Hematopoietic multipotent progenitor cell treated with erythropoietin and hydrocortisone succinate and interleukin-3 and kit ligand, for 4 days (in vitro differentiated cells): ENCODE measurements at regions not wholly inside any gene's neighbourhood (a gene's known extent, or its start where the extent isn't known, plus 50 kb on each side); places are given as distances from the start of the nearest gene placed in this dataset.
A peak's percentile ranks its signal among the peaks of the same experiment; 100 is the strongest.
"Not testable (repeated sequence)": the region's sequence is repeated elsewhere in the genome, so short reads cannot be mapped to it uniquely, and the experiment has no call there.

Experiments used
- DNase-seq: peaks from one replicate; pipeline ENCODE4 v3.0.0-alpha.2; 2015

DNA sequence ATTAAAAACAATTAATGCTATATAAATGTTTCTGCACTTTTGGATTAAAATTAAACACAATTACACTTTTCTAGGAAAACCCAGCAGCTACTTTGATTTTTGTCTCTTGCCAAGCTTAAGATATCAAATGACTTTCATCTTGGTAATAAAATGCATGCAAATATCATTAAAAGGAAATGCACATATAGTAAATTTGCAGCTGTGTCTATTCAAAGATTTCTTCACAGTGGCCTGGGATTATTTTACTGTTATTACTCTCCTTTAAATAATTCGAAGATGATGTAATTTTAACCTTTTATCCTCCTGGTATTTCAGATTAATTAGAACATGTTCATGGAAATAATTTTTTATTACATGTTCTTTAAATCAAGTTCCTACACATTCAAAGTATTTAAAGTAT lies 529.5 kb upstream of the RGMB start:
- no peak for DNase-seq

DNA sequence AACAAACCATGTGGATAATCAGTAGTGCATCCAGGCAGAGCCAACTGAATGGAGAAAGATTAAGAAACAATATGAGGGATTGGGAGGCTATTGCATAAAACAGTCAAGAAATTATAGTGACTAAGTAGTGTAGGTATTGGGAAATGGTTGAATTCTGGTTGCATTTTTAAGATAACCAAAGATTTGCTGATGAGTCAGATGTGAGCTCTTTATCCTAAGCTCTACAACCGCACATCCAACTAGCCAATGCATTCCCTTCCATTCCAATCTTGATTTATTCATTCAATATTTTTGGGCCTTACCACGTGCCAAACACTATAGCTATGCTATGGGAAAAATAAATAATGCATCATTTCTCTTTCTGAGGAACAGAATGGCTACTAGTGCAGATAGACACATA lies 524.5 kb upstream of the RGMB start:
- no peak for DNase-seq

DNA sequence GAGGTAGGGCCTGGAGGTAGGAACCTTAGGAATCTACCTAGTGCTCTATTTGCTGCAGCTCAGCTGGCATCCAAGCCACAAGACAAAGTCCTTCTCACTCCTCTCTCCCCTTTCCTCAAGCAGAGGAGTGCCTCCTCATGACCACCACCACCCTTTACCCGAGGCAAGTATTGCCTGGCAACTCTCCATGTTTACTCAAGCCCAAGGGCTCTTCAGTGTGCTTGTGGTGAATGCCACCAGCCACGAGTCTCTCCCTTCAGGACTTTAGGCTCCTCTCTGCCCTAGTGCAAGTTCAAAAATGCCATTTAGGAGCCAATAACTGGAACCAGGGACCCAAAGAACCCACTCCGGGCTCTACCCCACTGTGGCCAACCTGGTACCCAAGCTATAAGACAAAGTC lies 514.5 kb upstream of the RGMB start:
- DNase-seq: no peak

DNA sequence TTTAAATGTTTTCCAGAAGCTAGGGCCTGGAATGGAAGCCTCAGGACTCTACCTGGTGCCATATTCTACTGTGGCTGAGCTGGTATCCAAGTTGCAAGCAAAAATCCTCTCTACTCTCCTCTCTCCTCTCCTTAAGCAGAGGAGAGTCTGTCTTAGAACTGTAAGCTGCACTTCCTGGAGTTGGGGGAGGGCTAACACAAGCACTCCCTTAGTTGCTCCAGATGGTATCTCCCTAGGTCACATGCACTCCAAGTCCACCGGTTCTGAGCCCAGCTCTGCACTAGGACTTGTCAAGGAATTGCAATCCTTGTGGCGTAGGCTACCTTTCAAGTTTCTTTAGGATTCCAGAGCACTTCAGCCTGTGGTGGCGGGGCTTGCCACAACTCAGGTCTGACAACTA lies 513.9 kb upstream of the RGMB start:
- DNase-seq: no peak

DNA sequence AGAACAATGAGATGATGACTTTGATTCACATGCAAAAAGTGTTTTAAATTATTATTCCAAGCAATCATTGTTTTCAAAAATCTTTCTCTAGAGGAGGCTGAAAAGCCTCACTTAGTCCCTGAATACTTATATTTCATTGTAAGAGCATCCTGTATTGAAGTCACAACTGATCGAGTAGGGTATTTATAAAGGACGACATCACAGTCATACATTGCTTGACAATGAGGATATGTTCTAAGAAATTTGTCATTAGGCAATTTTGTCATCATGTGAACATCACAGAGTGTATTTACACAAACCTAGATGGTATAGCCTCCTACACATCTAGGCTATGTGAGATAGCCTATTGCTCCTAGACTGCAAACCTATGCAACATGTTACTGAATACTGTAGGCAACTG lies 510.4 kb upstream of the RGMB start:
- no peak for DNase-seq

DNA sequence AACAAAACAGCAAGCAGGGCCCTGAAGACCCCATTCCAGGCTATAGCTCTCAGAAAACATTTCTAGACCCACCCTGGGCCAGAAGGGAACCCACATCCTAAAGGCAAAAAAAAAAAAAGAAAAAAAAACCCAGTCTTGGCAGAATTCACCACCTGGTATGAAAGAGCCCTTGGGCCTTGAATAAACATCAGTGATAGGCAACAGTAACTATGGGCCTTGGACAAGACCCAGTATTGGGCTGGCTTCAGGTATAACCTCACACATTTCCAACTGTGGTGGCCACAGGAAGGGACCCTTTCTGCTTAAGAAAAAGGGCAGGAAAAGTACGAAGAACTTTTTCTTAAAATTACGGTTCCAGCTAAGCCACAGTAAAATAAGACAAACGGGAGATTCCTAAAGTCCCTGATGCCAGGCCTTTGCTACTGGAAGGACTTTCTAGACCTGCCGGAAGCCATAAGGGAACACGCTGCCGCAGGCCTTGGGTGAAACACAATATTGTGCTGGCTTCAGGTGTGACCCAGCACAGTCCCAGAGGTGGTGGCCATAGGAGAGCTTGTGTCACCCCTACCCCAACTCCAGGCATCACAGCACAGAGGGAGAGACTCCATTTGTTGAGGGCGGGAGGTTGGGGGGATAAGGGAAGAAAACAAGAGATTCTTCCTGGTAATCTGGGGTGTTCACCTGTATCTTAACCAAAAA lies 505.2 kb upstream of the RGMB start:
- no peak for DNase-seq

DNA sequence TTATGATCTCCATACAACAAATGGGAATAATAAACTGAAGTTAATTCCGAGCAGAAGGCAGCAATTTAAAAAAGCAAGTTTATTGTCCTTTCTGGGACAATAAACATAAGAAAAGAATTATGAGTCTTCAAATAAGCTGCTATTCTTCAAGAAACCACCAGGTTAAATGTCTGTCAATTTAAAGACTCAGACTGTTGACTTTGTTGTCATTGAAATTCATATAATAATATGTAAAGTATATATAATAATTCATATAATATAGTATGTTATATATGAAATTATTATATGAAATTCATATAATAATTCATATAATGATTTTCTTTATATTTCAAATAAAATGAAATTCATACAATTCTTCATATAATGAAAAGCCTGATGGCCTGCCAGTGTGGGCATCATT lies 497.5 kb upstream of the RGMB start:
- no peak for DNase-seq

DNA sequence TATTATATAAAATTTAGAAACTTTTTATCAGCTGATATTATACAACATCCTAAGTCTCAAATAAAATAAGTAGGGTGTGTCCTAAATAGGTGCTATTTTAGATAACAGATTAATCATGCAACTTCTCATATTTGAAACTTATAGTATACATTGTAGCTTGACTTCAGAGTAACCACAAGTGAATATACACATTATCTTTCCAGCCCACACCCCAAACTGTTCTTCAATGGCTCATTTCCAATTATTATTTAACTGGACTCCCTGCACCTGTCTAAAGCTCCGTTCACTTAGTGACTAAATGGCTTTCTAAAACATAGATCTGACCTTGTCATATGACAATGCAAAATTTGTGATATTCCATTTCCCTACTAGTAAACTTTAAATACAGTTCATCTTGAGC lies 490.9 kb upstream of the RGMB start:
- DNase-seq: peak; percentile 57

DNA sequence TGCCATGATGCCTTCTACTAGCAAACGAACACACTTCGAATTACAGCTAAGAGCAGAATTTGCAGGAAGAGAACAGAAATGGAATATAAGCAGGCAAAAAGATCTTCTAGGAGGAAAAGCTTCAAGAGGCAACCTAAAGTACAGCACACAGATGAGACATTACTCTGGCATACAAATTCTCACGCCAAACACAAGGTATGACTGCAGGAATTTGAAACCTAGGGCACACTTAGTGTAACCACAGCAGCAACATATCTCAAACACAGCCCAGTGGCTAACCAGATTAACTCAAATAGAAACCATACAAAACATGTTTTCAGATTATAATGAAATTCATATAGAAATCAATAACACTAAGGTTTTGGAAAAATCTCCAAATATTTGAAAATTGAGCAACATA lies 481.0 kb upstream of the RGMB start:
- DNase-seq: no peak

DNA sequence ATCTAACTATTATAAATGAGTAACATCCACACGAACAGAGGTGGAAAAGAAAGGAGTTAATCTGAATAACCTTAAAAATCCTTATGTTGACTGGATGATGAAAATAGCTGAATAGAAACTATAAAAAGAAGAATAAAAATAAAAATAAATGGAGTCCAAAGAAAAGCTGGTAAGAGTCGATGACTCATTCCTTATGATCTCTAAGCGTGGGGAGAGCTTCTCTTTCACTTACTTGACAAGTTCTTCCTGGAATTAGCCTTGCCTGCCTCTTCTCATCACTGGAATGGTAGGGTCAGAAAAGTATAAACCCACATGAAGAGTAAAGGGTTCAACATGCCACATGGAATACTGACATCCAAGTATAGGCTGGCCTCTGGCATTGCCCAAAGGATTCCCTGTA lies 477.0 kb upstream of the RGMB start:
- DNase-seq: no peak

DNA sequence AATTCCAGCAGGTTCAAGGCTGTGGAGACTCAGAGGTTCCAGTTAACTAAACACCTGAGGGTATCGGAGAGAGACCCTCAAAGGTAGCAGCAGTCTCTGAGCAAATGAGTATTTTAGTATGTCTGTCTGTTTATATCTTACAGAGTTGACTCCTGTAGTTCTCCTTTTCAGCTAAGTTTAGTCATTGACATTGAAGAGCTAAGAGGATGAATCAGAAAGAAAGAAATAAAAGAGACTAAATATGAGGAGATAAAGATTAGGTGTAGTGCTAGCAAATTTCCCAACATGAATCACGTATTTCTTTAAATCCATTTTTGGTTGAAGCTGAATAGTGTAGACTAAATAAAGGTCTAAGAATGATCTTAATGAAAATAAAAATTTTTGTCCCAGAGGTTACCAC lies 474.0 kb upstream of the RGMB start:
- no peak for DNase-seq

DNA sequence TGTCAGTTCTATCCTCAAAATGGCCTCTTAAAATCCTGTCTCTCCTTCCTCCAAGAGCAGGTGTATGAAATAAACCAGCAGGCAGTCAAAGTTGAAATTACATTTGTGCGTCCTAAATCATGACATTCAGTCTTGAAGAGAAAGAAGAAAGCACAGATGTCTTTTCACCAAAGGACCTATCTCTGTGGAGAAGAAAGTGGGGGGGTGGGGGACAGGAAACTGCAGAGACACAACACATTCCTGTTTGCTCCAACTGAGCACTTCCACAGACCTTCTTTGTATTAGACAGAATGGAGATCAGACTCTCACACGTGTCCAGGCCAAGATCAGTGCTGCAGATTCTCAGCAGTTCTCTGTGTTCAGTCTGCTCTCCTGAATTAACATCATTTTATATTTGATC lies 471.9 kb upstream of the RGMB start:
- no peak for DNase-seq

DNA sequence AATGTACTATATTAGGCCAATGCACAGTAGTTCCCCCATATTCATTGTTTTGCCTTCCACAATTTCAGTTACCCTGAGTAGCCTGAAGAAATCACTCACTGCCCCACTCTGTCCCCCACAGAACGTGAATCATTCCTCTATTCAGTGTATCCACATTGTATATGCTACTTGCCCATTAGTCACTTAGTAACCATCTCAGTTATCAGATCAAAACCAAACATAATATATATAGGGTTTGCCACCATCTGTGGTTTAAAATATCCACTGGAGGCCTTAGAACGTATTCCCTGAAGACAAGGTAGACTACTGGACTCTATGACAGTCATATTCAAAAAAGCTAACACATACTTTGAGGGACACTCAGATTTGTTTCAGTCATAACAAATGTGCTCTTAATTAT lies 465.7 kb upstream of the RGMB start:
- DNase-seq: no peak

DNA sequence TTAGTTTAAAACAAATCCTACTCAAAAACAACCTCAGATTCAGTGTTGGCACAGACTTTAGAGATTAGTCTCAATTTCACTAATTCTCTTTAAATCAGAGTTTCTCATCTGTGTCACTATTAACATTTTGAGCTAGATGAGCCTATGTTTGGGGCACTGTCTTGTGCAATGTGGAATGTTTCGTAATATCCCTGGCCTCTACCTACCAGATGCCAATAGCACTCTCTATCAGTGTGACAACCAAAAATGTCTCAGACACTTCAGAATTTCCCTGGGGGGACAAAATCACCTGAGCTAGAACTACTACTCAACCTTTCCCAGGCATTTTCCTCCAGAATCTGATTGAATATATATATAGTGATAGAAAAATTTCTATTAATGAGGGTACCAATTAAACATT lies 465.2 kb upstream of the RGMB start:
- no peak for DNase-seq

DNA sequence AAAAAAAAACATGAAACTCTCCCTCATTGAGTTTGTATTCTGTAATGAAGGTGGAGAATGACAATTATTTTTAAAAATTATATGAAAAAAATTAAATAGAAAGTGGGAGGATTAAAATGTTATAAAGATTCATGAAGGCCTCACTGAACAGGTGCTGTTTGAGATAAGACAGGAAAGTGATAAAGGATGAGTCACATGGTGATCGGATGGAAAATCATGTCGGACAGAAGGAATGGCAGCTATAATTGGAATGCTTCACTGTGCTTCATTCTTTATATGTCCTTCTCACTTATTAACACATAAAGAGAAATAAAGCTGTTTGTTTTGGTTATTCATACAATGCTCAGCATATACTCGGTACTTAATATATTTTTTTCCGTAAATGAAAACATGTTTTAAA lies 464.5 kb upstream of the RGMB start:
- DNase-seq: no peak

DNA sequence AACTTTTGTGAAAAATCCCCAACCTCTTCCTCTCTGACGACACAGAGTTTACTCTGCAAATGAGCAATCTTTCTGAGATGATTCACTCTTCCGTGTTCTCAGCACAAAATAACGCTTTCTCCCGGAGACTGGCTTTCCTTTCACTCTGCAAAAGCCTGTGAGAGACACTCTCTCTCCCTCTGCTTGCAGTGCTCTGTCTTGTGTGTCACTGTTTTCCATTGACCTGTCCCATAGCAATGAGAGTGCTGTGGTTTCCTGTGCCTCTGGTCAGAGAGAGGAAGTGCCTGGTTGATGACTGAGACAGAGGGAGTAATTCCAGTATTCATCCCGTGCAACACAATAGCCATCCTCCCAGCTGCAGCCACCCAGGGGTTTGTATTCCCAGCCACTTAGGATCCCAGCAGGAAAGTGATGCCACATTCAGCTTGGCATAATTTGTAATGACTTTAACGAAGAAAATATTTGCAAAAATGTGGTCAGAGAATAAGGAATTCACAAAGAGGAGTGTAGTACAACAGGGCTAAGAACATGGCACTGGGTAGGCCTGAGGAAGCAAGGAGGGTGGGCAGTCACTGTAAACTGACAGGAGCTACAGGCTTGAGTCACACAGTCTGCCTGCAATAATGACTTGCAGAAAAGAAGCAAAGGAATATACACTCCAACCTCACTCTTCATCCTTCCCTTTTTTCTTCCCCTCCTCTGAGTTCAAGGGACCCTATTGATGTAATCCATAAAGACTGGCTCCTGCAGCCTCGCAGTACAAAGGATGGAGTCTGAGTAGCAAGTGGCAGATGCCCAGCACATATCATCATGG lies 463.5 kb upstream of the RGMB start:
- peak; percentile 4 for DNase-seq

DNA sequence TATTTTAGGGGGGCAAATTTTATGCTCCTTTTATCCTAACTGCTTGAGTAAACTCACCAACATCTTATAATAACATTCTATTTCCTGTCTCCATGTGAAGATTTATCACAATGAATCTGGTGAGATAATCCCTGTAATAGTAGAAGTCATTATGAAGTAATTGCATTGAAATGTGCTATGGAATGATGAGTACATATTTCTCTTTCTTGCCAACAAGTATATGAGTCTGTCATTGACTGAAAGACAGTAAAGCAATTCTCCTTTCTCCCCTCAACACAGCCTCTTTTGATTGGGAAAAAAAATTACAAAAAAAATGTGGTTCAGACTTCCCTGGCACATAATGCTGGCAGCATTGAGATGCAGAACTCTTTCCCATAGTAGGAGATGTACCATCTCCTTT lies 459.2 kb upstream of the RGMB start:
- DNase-seq: no peak

DNA sequence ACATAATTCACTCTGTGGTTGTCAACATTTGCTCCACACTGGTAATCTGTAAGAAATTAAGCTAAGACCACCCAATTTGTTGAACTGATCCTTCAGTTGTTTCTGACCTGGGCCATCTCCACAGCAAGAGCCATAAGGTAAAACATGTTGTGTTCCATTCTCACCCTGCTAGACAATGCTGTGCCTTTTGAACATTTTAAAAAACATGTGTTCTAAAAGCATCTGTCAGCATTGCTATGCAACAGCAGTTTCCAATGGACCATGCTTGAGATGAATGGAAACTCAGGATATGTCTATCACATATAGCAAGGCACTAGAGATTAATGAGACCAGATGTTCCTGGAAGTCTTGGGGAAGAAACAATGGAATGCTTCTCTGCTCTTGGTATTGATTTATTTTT lies 455.1 kb upstream of the RGMB start:
- DNase-seq: no peak

DNA sequence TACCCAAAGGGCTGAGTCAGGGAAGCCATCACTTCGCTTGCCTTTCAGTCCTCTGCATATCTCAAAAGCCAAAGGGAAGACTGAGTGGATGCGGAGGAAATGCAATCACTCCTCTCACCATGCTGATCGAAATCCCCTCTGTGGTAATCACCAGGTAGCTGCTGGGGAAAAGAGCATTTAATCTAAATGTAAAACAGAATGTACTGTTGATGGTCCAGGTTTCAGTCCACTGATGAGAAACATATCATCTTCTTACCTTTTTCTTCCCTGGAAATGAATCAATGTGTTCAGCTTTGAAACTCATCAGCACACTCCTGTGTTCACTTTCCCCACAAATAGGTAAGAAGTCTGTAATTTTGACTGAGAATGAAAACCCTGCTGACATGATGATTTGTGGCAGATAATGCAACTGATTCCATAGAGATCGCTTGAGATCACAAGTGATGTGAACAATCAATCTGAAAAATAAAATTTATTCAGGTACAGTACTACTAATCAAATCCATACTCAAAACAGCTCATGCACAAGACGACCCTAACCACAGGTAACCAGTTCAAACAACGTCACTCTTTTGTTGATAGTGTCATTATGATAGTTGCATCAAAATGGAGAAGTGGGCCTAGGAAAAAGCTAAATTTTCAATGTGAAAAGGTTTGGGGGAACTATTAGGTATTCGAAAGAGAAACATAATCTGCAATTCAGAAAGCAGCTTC lies 454.0 kb upstream of the RGMB start:
- DNase-seq: no peak

DNA sequence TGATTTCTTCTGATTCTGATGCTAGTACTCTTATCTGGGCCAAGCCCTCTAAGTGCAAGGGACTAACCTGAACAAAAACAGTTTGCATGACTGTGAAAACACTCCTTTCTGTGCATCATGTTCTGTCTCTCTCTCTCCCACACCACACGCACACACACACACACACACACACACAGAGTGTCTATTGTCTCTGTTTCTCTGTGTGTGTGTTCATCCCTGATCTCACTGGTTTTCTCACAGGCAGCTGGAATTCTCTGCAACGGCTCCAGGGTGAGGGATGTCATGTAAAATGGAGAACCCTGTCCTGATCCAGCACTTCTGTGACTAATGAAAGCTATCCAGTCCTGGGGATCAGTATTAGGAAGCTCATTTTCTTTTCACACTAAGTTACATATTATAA lies 453.1 kb upstream of the RGMB start:
- DNase-seq: no peak

DNA sequence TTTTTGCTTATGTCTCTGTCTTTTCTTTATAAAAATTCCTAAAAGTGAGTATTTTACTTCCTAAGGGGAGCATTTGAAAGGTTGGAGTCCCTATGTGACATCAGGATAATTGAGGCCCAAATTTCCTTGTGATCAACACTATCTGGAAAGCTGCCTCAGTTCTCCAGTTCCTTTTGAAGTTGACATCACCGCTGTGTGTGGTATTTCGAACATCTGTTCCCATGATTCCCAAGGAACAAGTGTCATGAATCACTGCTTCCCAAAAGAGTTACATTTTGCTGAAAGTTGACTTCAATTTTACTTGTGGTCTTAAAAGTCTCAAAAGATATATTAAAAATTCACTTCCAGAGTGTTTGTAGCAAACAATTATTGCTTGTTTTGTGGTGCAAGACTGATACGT lies 452.1 kb upstream of the RGMB start:
- no peak for DNase-seq

DNA sequence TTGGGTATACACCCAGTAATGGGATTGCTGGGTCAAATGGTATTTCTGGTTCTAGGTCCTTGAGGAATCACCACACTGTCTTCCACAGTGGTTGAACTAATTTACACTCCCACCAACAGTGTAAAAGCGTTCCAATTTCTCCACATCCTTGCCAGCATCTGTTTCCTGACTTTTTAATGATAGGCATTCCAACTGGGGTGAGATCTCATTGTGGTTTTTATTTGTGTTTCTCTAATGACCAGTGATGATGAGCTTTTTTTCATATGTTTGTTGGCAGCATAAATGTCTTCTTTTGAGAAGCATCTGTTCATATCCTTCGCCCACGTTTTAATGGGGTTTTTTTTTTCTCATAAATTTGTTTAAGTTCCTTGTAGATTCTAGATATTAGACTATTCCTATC lies 448.3 kb upstream of the RGMB start:
- not testable (repeated sequence) for DNase-seq

DNA sequence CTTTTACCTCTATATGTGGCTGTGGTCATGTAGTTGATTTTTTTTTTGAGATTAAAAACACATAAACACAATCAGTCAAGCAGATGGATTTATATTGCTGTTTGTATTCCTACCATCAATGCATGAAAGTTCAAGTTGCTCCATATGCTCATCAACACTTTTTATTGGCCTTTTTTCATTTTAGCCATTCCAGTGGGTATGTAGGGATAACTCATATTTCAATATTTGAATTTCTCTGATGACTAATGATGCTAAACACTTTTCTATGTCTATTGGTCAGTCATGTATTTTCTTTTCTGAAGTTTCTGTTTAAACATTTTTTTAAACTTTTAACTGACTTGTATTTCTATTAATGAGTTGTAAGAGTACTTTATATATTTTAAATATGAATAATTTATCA lies 445.4 kb upstream of the RGMB start:
- no peak for DNase-seq

DNA sequence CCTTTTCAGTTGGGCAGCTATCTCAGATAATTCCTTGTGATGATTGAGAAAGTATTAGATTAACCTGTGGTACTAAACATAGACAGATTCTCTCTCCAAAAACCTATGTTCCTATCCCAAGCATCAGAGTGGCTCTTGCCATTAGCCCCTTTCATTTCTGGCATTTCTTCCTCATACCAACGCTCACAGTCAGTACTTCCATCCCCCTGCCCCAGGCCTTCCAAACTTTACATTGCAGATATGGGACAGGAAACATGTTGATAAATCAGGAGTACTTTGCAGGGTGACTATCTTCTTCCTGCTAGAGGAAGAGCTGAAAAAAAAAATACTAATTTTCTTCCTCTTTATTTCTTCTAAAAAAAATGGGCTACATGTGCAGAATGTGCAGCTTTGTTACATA lies 442.6 kb upstream of the RGMB start:
- no peak for DNase-seq
